ENCODE measurements at regions not wholly inside any gene's neighbourhood (a gene's known extent, or its start where the extent isn't known, plus 50 kb on each side); places are given as distances from the start of the nearest gene placed in this dataset.

- no peaks in the 10 kb centered on the region for H3K27me3 Mint-ChIP-seq (ENCODE audit: low read depth)
- CTCF ChIA-PET, result no interaction called here
- no peaks in the 10 kb centered on the region for H3K4me1 Mint-ChIP-seq (ENCODE audit: low read depth)
- H3K4me3 Mint-ChIP-seq, result no peak overlapping the region
- no peak for DNase-seq
- H3K9me3 Mint-ChIP-seq (ENCODE audit: insufficient read depth), result no peaks in the 10 kb centered on the region
- no peak for ATAC-seq
- POLR2A ChIA-PET, result no interaction called here
- H3K27ac Mint-ChIP-seq, result no peak overlapping the region
- H3K36me3 Mint-ChIP-seq (ENCODE audit: low read depth), result no peaks in the 10 kb centered on the region
Observed at GRCh38 chr5:174811438-174811837, 87.1 kb downstream of the MSX2 start.

- POLR2A ChIA-PET, result no interaction called here
- no peaks in the 10 kb centered on the region for H3K9me3 Mint-ChIP-seq (ENCODE audit: insufficient read depth)
- no peaks in the 10 kb centered on the region for H3K27me3 Mint-ChIP-seq (ENCODE audit: low read depth)
- H3K4me3 Mint-ChIP-seq, result no peak overlapping the region
- CTCF ChIA-PET, result no interaction called here
- no peak for ATAC-seq
- DNase-seq, result no peak
- no peaks in the 10 kb centered on the region for H3K4me1 Mint-ChIP-seq (ENCODE audit: low read depth)
- no peaks in the 10 kb centered on the region for H3K36me3 Mint-ChIP-seq (ENCODE audit: low read depth)
- no peak overlapping the region for H3K27ac Mint-ChIP-seq
Observed at GRCh38 chr5:174810796-174811195, 86.4 kb downstream of the MSX2 start.

GRCh38 chr5:174807471-174807870 lies 83.1 kb downstream of the MSX2 start:
- ChIA-PET CTCF (no interaction called here), POLR2A (no interaction called here)
- DNase-seq (no peak), ATAC-seq (no peak)
- H3K36me3 Mint-ChIP-seq (ENCODE audit: low read depth), result no peaks in the 10 kb centered on the region
- no peaks in the 10 kb centered on the region for H3K27me3 Mint-ChIP-seq (ENCODE audit: low read depth)
- no peaks in the 10 kb centered on the region for H3K9me3 Mint-ChIP-seq (ENCODE audit: insufficient read depth)
- H3K27ac Mint-ChIP-seq, result no peak overlapping the region
- H3K4me1 Mint-ChIP-seq (ENCODE audit: low read depth), result no peaks in the 10 kb centered on the region
- H3K4me3 Mint-ChIP-seq, result no peak overlapping the region

- Mint-ChIP-seq H3K4me3 (no peak overlapping the region), H3K36me3 (ENCODE audit: low read depth) (no peaks in the 10 kb centered on the region), H3K27ac (no peak overlapping the region), H3K27me3 (ENCODE audit: low read depth) (no peaks in the 10 kb centered on the region), H3K4me1 (ENCODE audit: low read depth) (no peaks in the 10 kb centered on the region), H3K9me3 (ENCODE audit: insufficient read depth) (no peaks in the 10 kb centered on the region)
- no peak for DNase-seq
- ATAC-seq, result no peak
- ChIA-PET POLR2A (no interaction called here), CTCF (no interaction called here)
Observed at GRCh38 chr5:174806729-174807128, 82.3 kb downstream of the MSX2 start.

- Mint-ChIP-seq H3K27me3 (ENCODE audit: low read depth) (peaks cover 13% of the 10 kb centered on the region), H3K4me1 (ENCODE audit: low read depth) (no peaks in the 10 kb centered on the region), H3K4me3 (no peak overlapping the region), H3K27ac (no peak overlapping the region), H3K36me3 (ENCODE audit: low read depth) (no peaks in the 10 kb centered on the region), H3K9me3 (ENCODE audit: insufficient read depth) (peaks cover 3% of the 10 kb centered on the region)
- no peak for DNase-seq
- CTCF ChIA-PET, result no interaction called here
- POLR2A ChIA-PET, result no interaction called here
- no peak for ATAC-seq
Observed at GRCh38 chr5:174801798-174802197, 77.4 kb downstream of the MSX2 start.

- no peak overlapping the region for H3K4me3 Mint-ChIP-seq
- no peak for ATAC-seq
Observed at GRCh38 chr5:174800435-174800834, 76.1 kb downstream of the MSX2 start.

GRCh38 chr5:174799121-174799520 lies 74.7 kb downstream of the MSX2 start:
- no peak for DNase-seq
- Mint-ChIP-seq H3K27me3 (ENCODE audit: low read depth) (peaks cover 13% of the 10 kb centered on the region), H3K36me3 (ENCODE audit: low read depth) (no peaks in the 10 kb centered on the region), H3K4me3 (no peak overlapping the region), H3K9me3 (ENCODE audit: insufficient read depth) (peaks cover 3% of the 10 kb centered on the region), H3K27ac (no peak overlapping the region), H3K4me1 (ENCODE audit: low read depth) (no peaks in the 10 kb centered on the region)
- POLR2A ChIA-PET, result no interaction called here
- CTCF ChIA-PET, result no interaction called here
- no peak for ATAC-seq

More at GRCh38 chr5:174800435-174800834, 76.1 kb downstream of the MSX2 start:
- Mint-ChIP-seq H3K27me3 (ENCODE audit: low read depth) (peaks cover 13% of the 10 kb centered on the region), H3K4me1 (ENCODE audit: low read depth) (no peaks in the 10 kb centered on the region), H3K27ac (no peak overlapping the region), H3K36me3 (ENCODE audit: low read depth) (no peaks in the 10 kb centered on the region), H3K9me3 (ENCODE audit: insufficient read depth) (peaks cover 3% of the 10 kb centered on the region)
- ChIA-PET CTCF (no interaction called here), POLR2A (no interaction called here)
- no peak for DNase-seq

GRCh38 chr5:174798551-174798951 lies 74.2 kb downstream of the MSX2 start:
- no peak for DNase-seq
- no peak for ATAC-seq
- peaks cover 13% of the 10 kb centered on the region for H3K27me3 Mint-ChIP-seq (ENCODE audit: low read depth)
- CTCF ChIA-PET, result no interaction called here
- H3K9me3 Mint-ChIP-seq (ENCODE audit: insufficient read depth), result peaks cover 3% of the 10 kb centered on the region
- H3K4me1 Mint-ChIP-seq (ENCODE audit: low read depth), result no peaks in the 10 kb centered on the region
- no peaks in the 10 kb centered on the region for H3K36me3 Mint-ChIP-seq (ENCODE audit: low read depth)
- no peak overlapping the region for H3K4me3 Mint-ChIP-seq
- POLR2A ChIA-PET, result no interaction called here
- H3K27ac Mint-ChIP-seq, result no peak overlapping the region

- CTCF ChIA-PET, result interaction anchor here (6.8 kb wide), 1 partner anchor 377 kb away, joined by 64 read pairs; no protein-coding TSS in a partner anchor
- no peaks in the 10 kb centered on the region for H3K4me1 Mint-ChIP-seq (ENCODE audit: low read depth)
- H3K9me3 Mint-ChIP-seq (ENCODE audit: insufficient read depth), result peaks cover 3% of the 10 kb centered on the region
- H3K36me3 Mint-ChIP-seq (ENCODE audit: low read depth), result no peaks in the 10 kb centered on the region
- DNase-seq (no peak), ATAC-seq (no peak)
- peaks cover 13% of the 10 kb centered on the region for H3K27me3 Mint-ChIP-seq (ENCODE audit: low read depth)
- H3K27ac Mint-ChIP-seq, result no peak overlapping the region
- POLR2A ChIA-PET, result no interaction called here
- no peak overlapping the region for H3K4me3 Mint-ChIP-seq
Observed at GRCh38 chr5:174796711-174797192, 72.4 kb downstream of the MSX2 start.

- H3K36me3 Mint-ChIP-seq (ENCODE audit: low read depth), result no peaks in the 10 kb centered on the region
- no peak for DNase-seq
Observed at GRCh38 chr5:174794931-174795672, 70.7 kb downstream of the MSX2 start.

GRCh38 chr5:174793684-174794328 lies 69.4 kb downstream of the MSX2 start:
- Mint-ChIP-seq H3K27ac (no peak overlapping the region), H3K4me3 (no peak overlapping the region), H3K9me3 (ENCODE audit: insufficient read depth) (no peaks in the 10 kb centered on the region), H3K27me3 (ENCODE audit: low read depth) (peaks cover 11% of the 10 kb centered on the region), H3K4me1 (ENCODE audit: low read depth) (no peaks in the 10 kb centered on the region), H3K36me3 (ENCODE audit: low read depth) (no peaks in the 10 kb centered on the region)
- DNase-seq, result peak; percentile 59
- ATAC-seq, result peak; percentile 82
- ChIA-PET POLR2A (no interaction called here), CTCF (interaction anchor here (0.9 to 6.8 kb wide), 7 partner anchors 11 to 467 kb away, joined by 3 to 64 read pairs (median 4); no protein-coding TSS in a partner anchor)

More at GRCh38 chr5:174794931-174795672, 70.7 kb downstream of the MSX2 start:
- ChIA-PET CTCF (interaction anchor here (0.9 to 6.8 kb wide), 2 partner anchors 15 to 376 kb away, joined by 3 to 64 read pairs; no protein-coding TSS in a partner anchor), POLR2A (no interaction called here)
- ATAC-seq, result no peak
- Mint-ChIP-seq H3K9me3 (ENCODE audit: insufficient read depth) (peaks cover 3% of the 10 kb centered on the region), H3K27me3 (ENCODE audit: low read depth) (peaks cover 13% of the 10 kb centered on the region), H3K4me1 (ENCODE audit: low read depth) (no peaks in the 10 kb centered on the region), H3K4me3 (no peak overlapping the region), H3K27ac (no peak overlapping the region)

GRCh38 chr5:174793076-174793475 lies 68.7 kb downstream of the MSX2 start:
- no peaks in the 10 kb centered on the region for H3K4me1 Mint-ChIP-seq (ENCODE audit: low read depth)
- no peak overlapping the region for H3K4me3 Mint-ChIP-seq
- no peaks in the 10 kb centered on the region for H3K9me3 Mint-ChIP-seq (ENCODE audit: insufficient read depth)
- no peaks in the 10 kb centered on the region for H3K36me3 Mint-ChIP-seq (ENCODE audit: low read depth)
- H3K27ac Mint-ChIP-seq, result no peak overlapping the region
- ChIA-PET POLR2A (no interaction called here), CTCF (interaction anchor here (1.0 to 6.8 kb wide), 7 partner anchors 10 to 466 kb away, joined by 3 to 64 read pairs (median 5); no protein-coding TSS in a partner anchor)
- peaks cover 3% of the 10 kb centered on the region for H3K27me3 Mint-ChIP-seq (ENCODE audit: low read depth)
- ATAC-seq (no peak), DNase-seq (no peak)

Data from activated CD8-positive, alpha-beta T cell treated with anti-CD3 and anti-CD28 coated beads, Interleukin-2, amount 10 ng/mL, durations not matched to agents 7 days and 5 days (primary cell).